IPS-18a (cell line): ENCODE measurements at regions not wholly inside any gene's neighbourhood (a gene's known extent, or its start where the extent isn't known, plus 50 kb on each side); places are given as distances from the start of the nearest gene placed in this dataset.

Source experiments
- H3K27ac ChIP-seq: one replicate; pipeline ENCODE4 v1.5.1; 2013; ENCODE audit warnings: low read length
- H3K27me3 ChIP-seq: one replicate; pipeline ENCODE4 v1.6.1; 2013; ENCODE audit warnings: mild to moderate bottlenecking, low read length; ENCODE audit not compliant: control insufficient read depth, insufficient read depth
- H3K36me3 ChIP-seq: one replicate; pipeline ENCODE4 v1.6.1; 2013; ENCODE audit warnings: low read depth, low read length; ENCODE audit not compliant: control insufficient read depth
- H3K4me1 ChIP-seq: one replicate; pipeline ENCODE4 v1.6.1; 2013; ENCODE audit warnings: low read depth, low read length; ENCODE audit not compliant: control insufficient read depth
- H3K4me3 ChIP-seq: one replicate; pipeline ENCODE4 v1.5.1; 2013; ENCODE audit warnings: low read length
- H3K9ac ChIP-seq: one replicate; pipeline ENCODE4 v1.6.1; 2013; ENCODE audit warnings: mild to moderate bottlenecking, low read length, moderate library complexity
- H3K9me3 ChIP-seq: one replicate; pipeline ENCODE4 v1.6.1; 2013; ENCODE audit warnings: low read depth, low read length; ENCODE audit not compliant: control insufficient read depth

- Histone ChIP-seq H3K27me3 (no peaks in the 10 kb centered on the region), H3K36me3 (no peaks in the 10 kb centered on the region), H3K4me1 (no peaks in the 10 kb centered on the region), H3K27ac (no peak overlapping the region), H3K9ac (no peak overlapping the region), H3K4me3 (no peak overlapping the region), H3K9me3 (no peaks in the 10 kb centered on the region)
Observed at GRCh38 chr6:92371211-92372208, 1047.8 kb downstream of the EPHA7 start.

GRCh38 chr6:92369309-92369708, 1050.0 kb downstream of the EPHA7 start:
- H3K4me3 ChIP-seq, result no peak overlapping the region
- H3K36me3 ChIP-seq, result no peaks in the 10 kb centered on the region
- H3K27ac ChIP-seq, result no peak overlapping the region
- no peaks in the 10 kb centered on the region for H3K4me1 ChIP-seq
- H3K27me3 ChIP-seq, result no peaks in the 10 kb centered on the region
- H3K9me3 ChIP-seq, result no peaks in the 10 kb centered on the region
- no peak overlapping the region for H3K9ac ChIP-seq

GRCh38 chr6:92364948-92365541, 1054.3 kb downstream of the EPHA7 start:
- Histone ChIP-seq H3K9ac (no peak overlapping the region), H3K4me3 (no peak overlapping the region), H3K27me3 (no peaks in the 10 kb centered on the region)

GRCh38 chr6:92363111-92363510, 1056.2 kb downstream of the EPHA7 start:
- Histone ChIP-seq H3K4me3 (no peak overlapping the region), H3K36me3 (no peaks in the 10 kb centered on the region), H3K9ac (no peak overlapping the region), H3K9me3 (no peaks in the 10 kb centered on the region), H3K27me3 (no peaks in the 10 kb centered on the region), H3K27ac (no peak overlapping the region), H3K4me1 (no peaks in the 10 kb centered on the region)

More at GRCh38 chr6:92364948-92365541, 1054.3 kb downstream of the EPHA7 start:
- H3K36me3 ChIP-seq, result no peaks in the 10 kb centered on the region
- H3K4me1 ChIP-seq, result no peaks in the 10 kb centered on the region
- no peaks in the 10 kb centered on the region for H3K9me3 ChIP-seq
- H3K27ac ChIP-seq, result no peak overlapping the region

- Histone ChIP-seq H3K27me3 (no peaks in the 10 kb centered on the region), H3K9ac (no peak overlapping the region), H3K4me1 (no peaks in the 10 kb centered on the region), H3K4me3 (no peak overlapping the region), H3K9me3 (no peaks in the 10 kb centered on the region), H3K27ac (no peak overlapping the region), H3K36me3 (no peaks in the 10 kb centered on the region)
Observed at GRCh38 chr6:92362404-92362803, 1057.0 kb downstream of the EPHA7 start.

GRCh38 chr6:92361990-92362389, 1057.4 kb downstream of the EPHA7 start:
- Histone ChIP-seq H3K9ac (no peak overlapping the region), H3K9me3 (no peaks in the 10 kb centered on the region), H3K27ac (no peak overlapping the region), H3K36me3 (no peaks in the 10 kb centered on the region), H3K4me3 (no peak overlapping the region), H3K4me1 (no peaks in the 10 kb centered on the region), H3K27me3 (no peaks in the 10 kb centered on the region)

- H3K27ac ChIP-seq, result no peak overlapping the region
- H3K4me1 ChIP-seq, result no peaks in the 10 kb centered on the region
- no peaks in the 10 kb centered on the region for H3K27me3 ChIP-seq
- H3K9me3 ChIP-seq, result no peaks in the 10 kb centered on the region
- H3K36me3 ChIP-seq, result no peaks in the 10 kb centered on the region
- no peak overlapping the region for H3K4me3 ChIP-seq
- no peak overlapping the region for H3K9ac ChIP-seq
Observed at GRCh38 chr6:92354270-92354829, 1065.0 kb downstream of the EPHA7 start.

GRCh38 chr6:92352130-92352529, 1067.2 kb downstream of the EPHA7 start:
- H3K4me3 ChIP-seq, result no peak overlapping the region
- no peaks in the 10 kb centered on the region for H3K36me3 ChIP-seq
- no peaks in the 10 kb centered on the region for H3K9me3 ChIP-seq
- no peak overlapping the region for H3K9ac ChIP-seq
- H3K4me1 ChIP-seq, result no peaks in the 10 kb centered on the region
- H3K27ac ChIP-seq, result no peak overlapping the region
- no peaks in the 10 kb centered on the region for H3K27me3 ChIP-seq

GRCh38 chr6:92341201-92341600, 1078.2 kb downstream of the EPHA7 start:
- no peaks in the 10 kb centered on the region for H3K27me3 ChIP-seq
- no peaks in the 10 kb centered on the region for H3K9me3 ChIP-seq
- no peaks in the 10 kb centered on the region for H3K4me1 ChIP-seq
- no peak overlapping the region for H3K4me3 ChIP-seq
- no peak overlapping the region for H3K27ac ChIP-seq
- no peaks in the 10 kb centered on the region for H3K36me3 ChIP-seq
- H3K9ac ChIP-seq, result no peak overlapping the region

- Histone ChIP-seq H3K9me3 (no peaks in the 10 kb centered on the region), H3K4me3 (no peak overlapping the region), H3K27me3 (no peaks in the 10 kb centered on the region), H3K9ac (no peak overlapping the region), H3K4me1 (no peaks in the 10 kb centered on the region), H3K36me3 (no peaks in the 10 kb centered on the region), H3K27ac (no peak overlapping the region)
Observed at GRCh38 chr6:92339936-92340640, 1079.3 kb downstream of the EPHA7 start.

- H3K9ac ChIP-seq, result no peak overlapping the region
- no peaks in the 10 kb centered on the region for H3K9me3 ChIP-seq
- H3K36me3 ChIP-seq, result no peaks in the 10 kb centered on the region
- H3K27ac ChIP-seq, result no peak overlapping the region
- no peak overlapping the region for H3K4me3 ChIP-seq
- no peaks in the 10 kb centered on the region for H3K4me1 ChIP-seq
- no peaks in the 10 kb centered on the region for H3K27me3 ChIP-seq
Observed at GRCh38 chr6:92337571-92337970, 1081.8 kb downstream of the EPHA7 start.
